Naive thymus-derived CD8-positive, alpha-beta T cell (primary cell): ENCODE measurements at regions not wholly inside any gene's neighbourhood (a gene's known extent, or its start where the extent isn't known, plus 50 kb on each side); places are given as distances from the start of the nearest gene placed in this dataset.
A peak's percentile ranks its signal among the peaks of the same experiment; 100 is the strongest.

Source experiments
- ATAC-seq, 2 donors: fragments of 150-1000 bp; cut with Tn5 transposase in 1 of 2; sonication (Bioruptor Pico), chemical (Tn5 transposase) in 1 of 2; 1 replicate in 1 of 2; 2 replicates in 1 of 2; pipeline ENCODE4 v1.10.0; 2021; ENCODE audit warnings: mild to moderate bottlenecking in 2 of 2, moderate library complexity in 2 of 2
- POLR2A ChIA-PET: fragments of 350-600 bp; sonication (Branson Sonifier 250); formaldehyde crosslinking; loops from one replicate; lab custom pipeline; 2021; ENCODE audit warnings: antibody characterized with exemption; lab: Charles Lee
- DNase-seq, 10 donors: peaks; one replicate each; pipeline versions ENCODE4 v3.0.0 to v3.0.0-alpha.2; 2020 to 2022
- H3K27ac Mint-ChIP-seq, 10 donors: one replicate each; pipeline ENCODE4 v1.8.0; 2020 to 2022; ENCODE audit warnings: mild to moderate bottlenecking in 10 of 10, mixed read lengths in 10 of 10, moderate library complexity in 4 of 10, inconsistent platforms in 1 of 10
- H3K27me3 Mint-ChIP-seq, 5 donors: one replicate each; pipeline ENCODE4 v1.8.0; 2021 to 2022; ENCODE audit warnings: mixed read lengths in 5 of 5
- H3K36me3 Mint-ChIP-seq, 3 donors: one replicate each; pipeline ENCODE4 v1.8.0; 2020 to 2022; ENCODE audit warnings: mixed read lengths in 3 of 3, mild to moderate bottlenecking in 2 of 3, inconsistent platforms in 1 of 3
- H3K4me1 Mint-ChIP-seq, 4 donors: one replicate each; pipeline ENCODE4 v1.8.0; 2021 to 2022; ENCODE audit warnings: mixed read lengths in 4 of 4
- H3K4me3 Mint-ChIP-seq, 10 donors: one replicate each; pipeline ENCODE4 v1.8.0; 2020 to 2022; ENCODE audit warnings: mild to moderate bottlenecking in 10 of 10, mixed read lengths in 10 of 10, moderate library complexity in 6 of 10, inconsistent platforms in 1 of 10
- H3K9me3 Mint-ChIP-seq, 9 donors: one replicate each; pipeline ENCODE4 v1.8.0; 2020 to 2022; ENCODE audit warnings: mixed read lengths in 9 of 9, mild to moderate bottlenecking in 3 of 9, inconsistent platforms in 1 of 9, moderate library complexity in 1 of 9

DNA sequence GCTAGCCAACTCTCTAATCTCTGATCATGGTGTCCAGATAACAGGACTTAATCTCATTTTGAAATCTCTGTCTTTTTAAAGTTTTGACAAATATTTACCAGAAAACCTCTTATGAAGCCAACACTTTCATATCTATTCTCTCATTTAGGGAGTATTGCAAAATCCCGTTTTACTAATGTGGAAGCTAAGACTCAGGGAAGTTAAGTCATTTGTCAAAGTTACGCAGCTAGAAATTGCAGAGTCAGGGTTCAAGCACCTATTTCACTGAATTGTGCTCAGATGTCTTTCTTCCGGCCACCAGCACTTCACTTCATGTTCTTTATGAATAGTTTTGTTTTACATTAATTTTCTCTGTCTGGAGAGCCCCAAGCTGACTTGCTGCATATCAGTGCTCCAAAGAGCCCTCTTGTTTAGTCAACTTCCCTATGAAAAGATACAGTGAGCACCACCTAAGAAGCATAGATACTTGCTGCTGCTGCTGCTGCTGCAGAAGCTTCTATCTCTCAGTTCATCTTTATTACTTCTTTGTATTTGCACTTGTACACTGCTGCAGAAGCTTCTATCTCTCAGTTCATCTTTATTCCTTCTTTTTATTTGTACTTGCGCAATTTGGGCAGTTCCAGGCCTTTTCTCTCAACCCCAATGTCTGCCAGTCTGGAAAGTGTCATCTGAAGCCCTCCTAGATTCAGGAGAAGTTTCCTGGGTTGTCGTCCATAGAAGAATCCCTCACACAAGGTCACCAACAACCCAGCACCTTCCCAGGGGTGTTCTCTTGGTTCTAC is 329.7 kb downstream of the MAFB start:
- no peak overlapping the region for H3K4me3 Mint-ChIP-seq
- no peak overlapping the region for H3K27ac Mint-ChIP-seq
- H3K36me3 Mint-ChIP-seq, result no peaks in the 10 kb centered on the region
- ATAC-seq (no peak), DNase-seq (no peak)
- peaks cover 0 to 8% (median 0%) of the 10 kb centered on the region in 9 donors for H3K9me3 Mint-ChIP-seq
- H3K27me3 Mint-ChIP-seq, result peaks cover 1 to 31% (median 2%) of the 10 kb centered on the region in 5 donors
- no peaks in the 10 kb centered on the region for H3K4me1 Mint-ChIP-seq
- POLR2A ChIA-PET, result no interaction called here

GRCh38 chr20:40354880-40355279 is 334.2 kb downstream of the MAFB start:
- DNase-seq, result no peak
- H3K4me1 Mint-ChIP-seq, result no peaks in the 10 kb centered on the region
- no peak overlapping the region for H3K4me3 Mint-ChIP-seq
- no peak for ATAC-seq
- H3K27me3 Mint-ChIP-seq, result peaks cover 0 to 23% (median 3%) of the 10 kb centered on the region in 5 donors
- no peak overlapping the region for H3K27ac Mint-ChIP-seq
- H3K36me3 Mint-ChIP-seq, result no peaks in the 10 kb centered on the region
- peaks cover 0 to 8% (median 0%) of the 10 kb centered on the region in 9 donors for H3K9me3 Mint-ChIP-seq
- POLR2A ChIA-PET, result no interaction called here

GRCh38 chr20:40343390-40343789 is 345.6 kb downstream of the MAFB start:
- peaks cover 0 to 29% (median 3%) of the 10 kb centered on the region in 5 donors for H3K27me3 Mint-ChIP-seq

DNA sequence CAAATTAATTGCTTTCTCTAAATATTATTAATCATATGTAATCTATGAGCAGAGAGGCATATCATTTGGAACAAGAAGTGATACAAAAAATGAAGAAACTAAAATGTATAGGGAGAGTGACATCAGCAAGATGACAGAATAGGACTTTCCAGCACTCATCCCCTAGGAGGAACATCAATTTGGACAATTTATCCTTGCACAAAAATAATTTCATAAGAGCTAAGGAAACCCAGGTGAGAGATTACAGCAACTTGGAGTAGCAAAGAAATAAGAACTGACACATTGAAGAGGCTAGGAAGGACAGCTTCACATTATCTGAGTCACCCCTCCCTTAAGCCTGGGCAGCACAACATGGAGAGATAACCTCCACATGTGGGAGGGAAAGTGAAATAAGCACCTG is 347.5 kb downstream of the MAFB start:
- no peaks in the 10 kb centered on the region for H3K4me1 Mint-ChIP-seq
- H3K27ac Mint-ChIP-seq, result no peak overlapping the region
- POLR2A ChIA-PET, result no interaction called here
- H3K27me3 Mint-ChIP-seq, result peaks cover 0 to 29% (median 2%) of the 10 kb centered on the region in 5 donors
- ATAC-seq (no peak), DNase-seq (no peak)
- no peak overlapping the region for H3K4me3 Mint-ChIP-seq
- peaks cover 0 to 24% (median 2%) of the 10 kb centered on the region in 3 donors for H3K36me3 Mint-ChIP-seq
- H3K9me3 Mint-ChIP-seq, result peaks cover 10 to 57% (median 27%) of the 10 kb centered on the region in 9 donors

More at GRCh38 chr20:40343390-40343789, 345.6 kb downstream of the MAFB start:
- no peak overlapping the region for H3K27ac Mint-ChIP-seq
- DNase-seq (no peak), ATAC-seq (no peak)
- H3K36me3 Mint-ChIP-seq, result peaks cover 0 to 30% (median 2%) of the 10 kb centered on the region in 3 donors
- H3K4me1 Mint-ChIP-seq, result no peaks in the 10 kb centered on the region
- no peak overlapping the region for H3K4me3 Mint-ChIP-seq
- POLR2A ChIA-PET, result no interaction called here
- H3K9me3 Mint-ChIP-seq, result peaks cover 12 to 63% (median 39%) of the 10 kb centered on the region in 9 donors

DNA sequence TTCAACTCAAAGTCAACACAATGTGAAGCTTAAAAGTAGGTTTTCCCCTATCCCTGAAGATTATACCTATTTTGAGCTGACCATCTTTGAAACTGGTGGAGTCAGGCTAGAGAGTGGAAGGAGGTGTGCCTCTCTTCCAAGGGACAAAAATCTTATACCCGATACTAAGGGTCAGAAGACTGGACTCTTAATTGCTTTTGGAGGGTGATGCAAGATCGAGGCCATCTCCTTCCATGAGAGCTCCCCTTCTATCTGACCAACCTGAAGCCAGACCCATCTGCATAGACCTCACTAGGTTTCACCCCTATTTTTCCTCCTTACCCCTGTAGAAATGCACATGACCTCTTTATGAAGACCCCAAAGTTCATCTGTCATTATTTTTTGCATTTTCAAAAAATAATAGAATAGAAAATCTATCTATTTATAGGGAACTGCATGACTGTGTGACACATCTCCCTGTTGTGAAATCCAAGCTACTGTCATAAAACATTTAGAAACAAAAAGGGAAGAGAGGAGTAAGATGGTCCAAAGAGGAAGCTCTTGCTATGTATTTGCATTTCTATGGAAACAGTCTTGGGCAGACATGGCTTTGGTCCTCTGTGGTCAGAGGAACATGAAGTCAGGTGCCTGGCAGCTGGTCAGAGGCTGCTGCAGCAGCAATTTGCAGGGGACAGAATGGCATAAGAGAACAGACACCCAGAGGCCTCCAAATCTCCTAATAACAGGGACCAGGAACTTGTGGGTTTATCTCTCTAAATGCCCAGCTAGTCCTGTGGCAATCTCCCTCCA is 349.2 kb downstream of the MAFB start:
- no peaks in the 10 kb centered on the region for H3K4me1 Mint-ChIP-seq

DNA sequence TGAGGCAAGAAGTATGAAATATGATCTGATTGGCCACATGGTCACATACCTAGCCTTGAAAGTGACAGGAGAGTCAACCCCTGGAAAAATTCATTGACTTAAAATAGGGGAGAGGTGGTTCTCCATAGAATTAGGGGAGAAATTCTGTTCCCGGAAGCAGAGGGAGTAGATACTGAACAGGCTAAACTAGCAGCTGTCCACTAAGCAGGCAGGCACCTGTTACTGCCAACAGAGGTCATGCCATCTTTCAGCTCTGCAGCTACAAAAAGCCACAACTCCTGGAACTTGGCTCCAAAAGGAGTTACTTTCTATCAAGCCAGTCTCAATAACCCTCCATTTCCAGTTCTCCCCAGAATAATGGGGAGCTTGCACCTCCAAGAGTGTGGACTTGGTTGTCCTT is 352.5 kb downstream of the MAFB start:
- Mint-ChIP-seq H3K36me3 (no peaks in the 10 kb centered on the region), H3K9me3 (peaks cover 0 to 7% (median 3%) of the 10 kb centered on the region in 9 donors), H3K27me3 (peaks cover 3 to 52% (median 14%) of the 10 kb centered on the region in 5 donors), H3K4me3 (no peak overlapping the region), H3K4me1 (no peaks in the 10 kb centered on the region), H3K27ac (no peak overlapping the region)
- POLR2A ChIA-PET, result no interaction called here
- ATAC-seq, result no peak
- no peak for DNase-seq

More for the DNA sequence above, 349.2 kb downstream of the MAFB start:
- peaks cover 0 to 18% (median 2%) of the 10 kb centered on the region in 3 donors for H3K36me3 Mint-ChIP-seq
- H3K27me3 Mint-ChIP-seq, result peaks cover 0 to 34% (median 9%) of the 10 kb centered on the region in 5 donors
- no peak overlapping the region for H3K4me3 Mint-ChIP-seq
- ATAC-seq, result no peak
- H3K27ac Mint-ChIP-seq, result peak overlapping the region in 1 of 10 donors; percentile 35
- no peak for DNase-seq
- peaks cover 8 to 40% (median 20%) of the 10 kb centered on the region in 9 donors for H3K9me3 Mint-ChIP-seq
- POLR2A ChIA-PET, result no interaction called here

GRCh38 chr20:40335901-40336351 is 353.1 kb downstream of the MAFB start:
- no peak overlapping the region for H3K4me3 Mint-ChIP-seq
- no peaks in the 10 kb centered on the region for H3K4me1 Mint-ChIP-seq
- POLR2A ChIA-PET, result no interaction called here
- ATAC-seq, result no peak
- H3K27ac Mint-ChIP-seq, result no peak overlapping the region
- H3K9me3 Mint-ChIP-seq, result peaks cover 0 to 7% (median 0%) of the 10 kb centered on the region in 9 donors
- no peaks in the 10 kb centered on the region for H3K36me3 Mint-ChIP-seq
- DNase-seq, result no peak
- H3K27me3 Mint-ChIP-seq, result peaks cover 3 to 52% (median 14%) of the 10 kb centered on the region in 5 donors

DNA sequence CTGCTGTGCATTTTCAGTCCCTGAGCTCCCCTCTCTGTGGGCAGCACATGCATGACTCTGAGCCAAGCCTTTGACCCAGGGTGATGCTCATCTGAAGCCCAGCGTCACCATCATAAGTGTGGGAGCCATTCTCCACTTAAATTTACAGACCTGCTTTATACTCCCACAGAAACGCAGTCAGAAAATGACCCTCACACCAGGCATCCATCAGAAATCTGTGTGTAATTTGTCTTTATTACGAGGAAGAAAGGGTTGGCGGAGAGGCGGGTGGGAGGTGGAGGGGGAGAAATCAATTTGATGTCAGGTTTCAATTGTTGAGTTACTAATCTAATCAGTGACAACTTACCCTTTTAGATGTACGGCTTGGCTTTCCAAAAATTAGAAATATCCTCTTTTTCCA is 353.6 kb downstream of the MAFB start:
- Mint-ChIP-seq H3K4me1 (no peaks in the 10 kb centered on the region), H3K27me3 (peaks cover 3 to 51% (median 14%) of the 10 kb centered on the region in 5 donors), H3K4me3 (no peak overlapping the region), H3K9me3 (peaks cover 0 to 7% (median 0%) of the 10 kb centered on the region in 9 donors), H3K27ac (no peak overlapping the region), H3K36me3 (no peaks in the 10 kb centered on the region)
- POLR2A ChIA-PET, result no interaction called here
- DNase-seq (no peak), ATAC-seq (no peak)

GRCh38 chr20:40333591-40333990 is 355.4 kb downstream of the MAFB start:
- DNase-seq, result no peak
- no peaks in the 10 kb centered on the region for H3K4me1 Mint-ChIP-seq
- peaks cover 3 to 42% (median 16%) of the 10 kb centered on the region in 5 donors for H3K27me3 Mint-ChIP-seq
- ATAC-seq, result no peak
- H3K9me3 Mint-ChIP-seq, result no peaks in the 10 kb centered on the region
- no peak overlapping the region for H3K27ac Mint-ChIP-seq
- POLR2A ChIA-PET, result no interaction called here
- H3K4me3 Mint-ChIP-seq, result no peak overlapping the region
- H3K36me3 Mint-ChIP-seq, result no peaks in the 10 kb centered on the region

GRCh38 chr20:40331807-40332560 is 357.1 kb downstream of the MAFB start:
- no peaks in the 10 kb centered on the region for H3K4me1 Mint-ChIP-seq
- no peak for ATAC-seq
- no peak overlapping the region for H3K4me3 Mint-ChIP-seq
- DNase-seq, result no peak
- H3K36me3 Mint-ChIP-seq, result no peaks in the 10 kb centered on the region
- H3K9me3 Mint-ChIP-seq, result peaks cover 0 to 3% (median 0%) of the 10 kb centered on the region in 9 donors
- H3K27ac Mint-ChIP-seq, result no peak overlapping the region
- H3K27me3 Mint-ChIP-seq, result peaks cover 3 to 50% (median 19%) of the 10 kb centered on the region in 5 donors
- POLR2A ChIA-PET, result no interaction called here

DNA sequence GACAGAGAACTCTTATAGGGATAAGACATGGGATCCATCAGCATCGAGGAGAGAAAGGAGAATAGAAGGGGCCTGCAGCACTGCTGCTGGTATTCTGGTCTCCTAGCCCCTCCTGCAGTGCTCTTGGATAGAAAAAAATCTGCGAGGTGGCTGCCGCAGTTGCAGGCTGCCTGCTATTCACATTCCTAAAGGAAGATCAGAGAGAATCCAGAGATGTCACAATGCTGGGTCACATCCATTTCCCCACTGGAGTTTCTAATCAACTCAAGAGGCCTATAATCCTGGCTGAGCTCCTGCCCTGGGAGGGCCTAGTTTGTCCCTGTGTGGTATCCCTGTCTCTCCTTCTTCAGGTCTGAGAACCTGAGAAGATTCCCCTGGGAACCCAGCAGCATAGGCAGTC is 357.8 kb downstream of the MAFB start:
- Mint-ChIP-seq H3K36me3 (no peaks in the 10 kb centered on the region), H3K27me3 (peaks cover 3 to 50% (median 19%) of the 10 kb centered on the region in 5 donors), H3K4me1 (no peaks in the 10 kb centered on the region), H3K4me3 (no peak overlapping the region), H3K9me3 (peaks cover 0 to 5% (median 0%) of the 10 kb centered on the region in 9 donors), H3K27ac (no peak overlapping the region)
- ATAC-seq, result no peak
- no peak for DNase-seq
- POLR2A ChIA-PET, result no interaction called here

DNA sequence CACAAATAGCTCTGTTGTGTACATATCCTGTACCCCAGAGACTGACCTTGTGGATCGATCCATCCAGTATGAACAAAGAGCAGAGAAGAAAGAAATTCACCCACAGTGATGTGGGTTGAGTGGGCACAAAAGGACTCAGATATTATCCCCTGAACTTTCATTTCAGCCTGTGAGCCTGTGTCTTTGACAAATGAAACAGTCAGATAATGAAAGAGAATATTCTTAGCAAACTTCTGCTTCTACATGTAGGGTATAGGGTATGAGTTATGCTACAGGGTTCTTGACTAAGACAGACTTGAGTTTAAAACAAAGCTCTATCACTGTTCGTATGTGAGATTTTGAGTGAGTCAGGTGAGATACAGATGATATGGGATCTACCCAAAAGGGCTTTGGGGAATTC is 359.7 kb downstream of the MAFB start:
- Mint-ChIP-seq H3K4me3 (no peak overlapping the region), H3K27me3 (peaks cover 5 to 38% (median 13%) of the 10 kb centered on the region in 5 donors), H3K4me1 (no peaks in the 10 kb centered on the region), H3K36me3 (no peaks in the 10 kb centered on the region), H3K27ac (no peak overlapping the region), H3K9me3 (peaks cover 0 to 5% (median 0%) of the 10 kb centered on the region in 9 donors)
- no peak for DNase-seq
- ATAC-seq, result no peak
- POLR2A ChIA-PET, result no interaction called here
